GM12891 (cell line): ENCODE measurements at regions not wholly inside any gene's neighbourhood (a gene's known extent, or its start where the extent isn't known, plus 50 kb on each side); places are given as distances from the start of the nearest gene placed in this dataset.

Experiments used
- PAX5 ChIP-seq: IDR thresholded peaks from 2 replicates; pipeline ENCODE4 v1.6.1; 2011; ENCODE audit warnings: low read length, moderate library complexity, mild to moderate bottlenecking; ENCODE audit not compliant: insufficient read depth, severe bottlenecking
- POLR2A ChIP-seq: IDR thresholded peaks from 2 replicates; pipeline ENCODE4 v1.6.1; 2011; ENCODE audit warnings: low read depth, low read length, control low read depth
- POLR2AphosphoS5 ChIP-seq: IDR thresholded peaks from 2 replicates; pipeline ENCODE4 v1.6.1; 2011; ENCODE audit warnings: low read depth, low read length, control low read depth
- POU2F2 ChIP-seq: IDR thresholded peaks from 2 replicates; pipeline ENCODE4 v1.6.1; 2011; ENCODE audit warnings: low read depth, mild to moderate bottlenecking, control low read depth, low read length, moderate library complexity
- SPI1 ChIP-seq: IDR thresholded peaks from 2 replicates; pipeline ENCODE4 v1.6.1; 2011; ENCODE audit warnings: low read depth, low read length, control low read depth
- TAF1 ChIP-seq: IDR thresholded peaks from 2 replicates; pipeline ENCODE4 v1.6.1; 2011; ENCODE audit warnings: low read depth, low read length, control low read depth

- no peak for TF ChIP-seq TAF1
- TF ChIP-seq PAX5, result no peak
- TF ChIP-seq POLR2AphosphoS5, result no peak
- TF ChIP-seq POLR2A, result no peak
- no peak for TF ChIP-seq SPI1
- TF ChIP-seq POU2F2, result no peak
Measured at GRCh38 chr14:49313108-49313507, 273.1 kb downstream of the RPS29 start.
